ENCODE measurements at regions not wholly inside any gene's neighbourhood (a gene's known extent, or its start where the extent isn't known, plus 50 kb on each side); places are given as distances from the start of the nearest gene placed in this dataset.

DNA sequence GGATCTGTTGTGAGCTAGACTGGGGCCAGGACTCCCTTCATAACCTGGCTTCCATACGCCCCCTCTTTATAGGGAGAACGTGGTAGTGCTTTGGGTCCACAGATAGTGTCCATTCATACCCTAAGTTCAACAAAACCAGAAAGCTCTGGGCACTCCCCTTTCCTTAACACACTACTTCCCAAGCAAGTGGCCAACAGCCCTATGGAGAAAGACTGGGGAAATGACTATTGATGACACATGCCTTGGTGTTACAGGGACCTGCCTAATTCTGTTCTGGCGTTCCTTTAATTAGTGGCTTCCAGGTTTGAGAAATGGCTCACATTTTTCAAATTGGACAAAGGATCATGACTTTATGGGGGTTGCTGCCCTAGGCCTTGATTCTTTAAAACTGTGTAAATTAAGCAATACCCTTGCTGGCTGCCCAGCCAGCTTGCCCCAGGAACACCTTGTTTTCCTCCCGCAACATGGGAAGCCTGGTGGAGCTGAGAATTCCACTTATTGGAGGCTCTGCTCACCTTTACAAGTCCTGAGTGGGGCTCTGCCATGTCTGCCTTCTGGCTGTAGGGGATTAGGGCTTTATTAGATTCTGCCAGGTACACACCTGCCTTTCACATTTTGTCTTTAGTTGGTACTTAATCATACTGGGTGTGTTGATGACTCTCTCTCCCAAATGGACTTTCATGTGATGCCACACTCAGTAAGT is 61.1 kb downstream of the RGS12 start:
- TF ChIP-seq, protein P1, sequence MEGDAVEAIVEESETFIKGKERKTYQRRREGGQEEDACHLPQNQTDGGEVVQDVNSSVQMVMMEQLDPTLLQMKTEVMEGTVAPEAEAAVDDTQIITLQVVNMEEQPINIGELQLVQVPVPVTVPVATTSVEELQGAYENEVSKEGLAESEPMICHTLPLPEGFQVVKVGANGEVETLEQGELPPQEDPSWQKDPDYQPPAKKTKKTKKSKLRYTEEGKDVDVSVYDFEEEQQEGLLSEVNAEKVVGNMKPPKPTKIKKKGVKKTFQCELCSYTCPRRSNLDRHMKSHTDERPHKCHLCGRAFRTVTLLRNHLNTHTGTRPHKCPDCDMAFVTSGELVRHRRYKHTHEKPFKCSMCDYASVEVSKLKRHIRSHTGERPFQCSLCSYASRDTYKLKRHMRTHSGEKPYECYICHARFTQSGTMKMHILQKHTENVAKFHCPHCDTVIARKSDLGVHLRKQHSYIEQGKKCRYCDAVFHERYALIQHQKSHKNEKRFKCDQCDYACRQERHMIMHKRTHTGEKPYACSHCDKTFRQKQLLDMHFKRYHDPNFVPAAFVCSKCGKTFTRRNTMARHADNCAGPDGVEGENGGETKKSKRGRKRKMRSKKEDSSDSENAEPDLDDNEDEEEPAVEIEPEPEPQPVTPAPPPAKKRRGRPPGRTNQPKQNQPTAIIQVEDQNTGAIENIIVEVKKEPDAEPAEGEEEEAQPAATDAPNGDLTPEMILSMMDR (IDR thresholded peaks at IDR 0.05), result no peak
- TF ChIP-seq POLR2AphosphoS5 (IDR thresholded peaks at IDR 0.05) (no peak), POLR2A (IDR thresholded peaks at IDR 0.05; ENCODE audit: low read depth) (no peak)
